Stimulated activated CD4-positive, alpha-beta T cell treated with anti-CD3 and anti-CD28 coated beads, Interleukin-15, amount 100 ng/mL, for 24 hours (primary cell): ENCODE measurements at regions not wholly inside any gene's neighbourhood (a gene's known extent, or its start where the extent isn't known, plus 50 kb on each side); places are given as distances from the start of the nearest gene placed in this dataset.
"Not testable (repeated sequence)": the region's sequence is repeated elsewhere in the genome, so short reads cannot be mapped to it uniquely, and the experiment has no call there.

Experiments
- DNase-seq: peaks from one replicate; pipeline ENCODE4 v3.0.0-alpha.2; 2020

DNA sequence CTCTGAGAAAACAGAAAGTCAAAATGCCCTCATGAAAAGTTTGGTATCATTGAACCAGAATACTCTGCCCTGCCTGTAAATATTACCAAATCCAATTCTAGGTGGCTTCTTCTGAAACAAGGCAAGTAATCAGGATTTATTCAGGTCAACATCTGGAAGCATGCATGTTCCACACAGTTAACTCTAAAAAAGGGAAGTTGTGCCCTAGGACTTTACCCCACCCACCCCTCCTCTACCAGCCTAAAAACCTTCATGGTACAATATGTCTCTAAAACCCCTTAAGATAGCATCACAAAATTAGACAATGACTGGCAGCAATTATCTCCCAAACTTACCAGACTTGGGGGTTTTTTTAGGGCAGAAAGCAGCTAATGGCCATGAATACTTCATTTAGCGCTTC is 414.8 kb upstream of the SLC30A5 start:
- DNase-seq: no peak

DNA sequence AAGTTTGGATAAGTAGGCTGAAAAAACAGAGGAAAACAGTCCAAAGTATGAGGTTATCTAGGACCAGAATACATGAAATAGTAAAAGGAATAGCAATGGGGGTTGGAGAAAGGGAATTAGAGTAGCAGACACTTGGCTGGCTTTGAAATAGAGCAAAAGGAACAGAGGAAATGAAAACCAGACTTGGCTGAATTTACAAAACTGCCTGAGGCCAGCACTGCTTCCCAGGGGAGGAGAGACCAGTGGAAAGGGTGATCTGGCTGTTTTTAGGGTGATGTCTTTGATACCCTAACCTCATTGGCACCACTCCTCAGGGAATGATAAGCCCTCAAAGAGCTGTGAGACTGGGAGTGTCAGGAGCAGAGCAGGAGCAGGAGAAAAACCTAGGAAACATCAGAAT is 413.4 kb upstream of the SLC30A5 start:
- no peak for DNase-seq

DNA sequence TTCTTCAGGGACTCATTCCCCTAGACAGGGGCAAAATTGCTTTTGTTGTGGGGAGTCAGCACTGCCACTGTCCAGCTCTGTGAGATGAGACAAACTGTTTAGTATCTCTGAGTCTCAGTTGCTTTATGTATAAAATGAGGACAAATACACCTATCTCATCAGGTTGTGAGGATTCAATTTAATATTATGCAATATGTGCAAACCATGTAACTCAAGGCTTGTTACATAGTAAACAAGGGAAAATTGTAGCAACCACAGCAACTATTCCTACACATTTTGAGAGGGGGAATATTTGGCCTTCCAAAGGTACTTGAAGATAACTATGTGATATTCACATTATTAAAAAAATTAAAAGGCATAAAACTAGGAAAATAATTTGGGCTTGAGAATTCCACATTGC is 411.9 kb upstream of the SLC30A5 start:
- DNase-seq: no peak

DNA sequence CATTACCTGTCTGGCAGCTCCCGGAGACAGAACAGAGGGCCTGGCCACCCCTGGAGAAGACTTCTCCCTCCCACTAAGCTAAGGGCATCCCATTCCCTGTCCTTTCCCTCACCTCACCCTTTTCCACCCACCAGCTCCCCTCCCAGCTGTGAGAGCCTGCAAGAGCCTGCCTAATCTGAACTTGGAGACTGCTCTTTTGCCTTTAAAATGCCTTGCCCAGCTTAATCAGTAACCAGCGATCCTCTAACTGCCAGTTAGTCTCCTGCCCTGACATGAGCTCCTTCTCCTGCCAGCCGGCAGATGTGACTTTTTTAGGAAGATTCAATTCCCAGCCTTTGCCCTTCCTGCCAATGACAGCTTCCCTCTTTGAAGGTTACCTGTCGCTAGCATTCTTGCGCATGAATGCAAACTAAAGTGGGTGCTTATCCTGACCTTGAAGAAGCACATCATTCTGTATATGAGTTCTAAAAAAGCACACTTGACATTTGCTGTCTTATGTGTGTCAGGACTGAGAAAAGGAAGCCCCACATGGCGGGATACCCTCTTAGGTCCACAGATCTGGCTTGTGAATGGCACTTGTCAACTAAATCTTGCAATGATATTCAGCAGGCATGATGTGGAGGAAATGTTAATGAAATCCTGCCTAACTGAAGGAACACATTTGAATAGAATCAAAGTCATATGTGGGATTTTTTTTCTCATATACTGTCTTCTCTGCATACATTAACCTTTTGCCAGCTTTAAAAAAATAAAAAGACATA is 411.2 kb upstream of the SLC30A5 start:
- no peak for DNase-seq

DNA sequence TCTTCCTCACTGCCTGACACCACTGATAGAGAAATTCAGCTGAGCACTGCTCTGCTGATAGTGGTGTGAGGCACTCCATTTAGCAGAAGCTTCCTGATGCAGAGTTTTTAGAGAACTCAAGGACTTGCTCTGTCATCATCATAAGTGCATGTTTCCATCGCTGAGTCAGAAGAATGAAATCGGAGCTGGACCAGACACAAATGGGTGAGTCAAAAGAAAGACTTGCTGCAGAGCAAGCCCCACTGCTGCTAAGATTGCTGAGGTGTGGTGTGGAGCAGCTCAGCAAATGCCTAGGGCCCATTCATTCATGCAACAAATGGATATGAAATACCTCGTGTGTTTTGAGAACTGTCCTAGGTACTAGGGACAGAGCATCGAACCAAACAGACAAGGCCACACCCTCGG is 410.2 kb upstream of the SLC30A5 start:
- no peak for DNase-seq

DNA sequence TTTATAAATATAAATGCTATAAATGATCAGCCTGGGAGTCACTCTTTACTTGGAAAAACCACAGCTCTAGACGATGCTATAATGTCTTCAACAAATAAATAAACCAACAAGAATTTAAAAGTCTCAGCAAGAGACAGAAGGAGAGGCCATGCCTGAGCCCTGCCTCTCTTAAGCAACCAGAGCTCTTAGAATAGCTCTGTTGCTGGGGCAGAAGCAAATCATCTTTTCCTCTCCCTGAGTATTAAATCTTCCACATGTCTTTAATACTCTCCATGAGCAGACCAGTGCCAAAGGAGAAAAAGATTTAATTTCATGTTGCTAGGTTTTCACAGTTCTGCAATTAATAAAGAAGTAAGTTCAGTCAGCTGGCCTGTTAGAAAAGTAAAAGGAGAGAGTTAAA is 408.0 kb upstream of the SLC30A5 start:
- DNase-seq: no peak

DNA sequence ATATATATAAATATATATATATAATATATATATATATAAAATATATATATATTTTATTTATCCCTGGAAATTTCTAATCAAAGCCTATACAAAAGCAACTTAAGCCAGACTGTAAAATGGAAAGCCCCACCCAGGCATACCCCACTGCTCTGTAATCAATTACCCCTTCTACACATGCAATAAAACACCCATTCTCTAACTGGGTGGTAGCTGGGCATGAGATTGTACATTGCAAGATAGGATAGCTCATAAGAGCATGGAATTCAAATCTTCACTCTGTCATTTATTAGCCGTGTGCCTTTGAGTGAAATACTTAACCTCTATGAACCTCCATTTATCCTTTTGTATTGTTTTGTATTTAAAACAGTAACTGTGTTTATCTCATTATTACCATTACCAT is 405.3 kb upstream of the SLC30A5 start:
- DNase-seq: no peak

DNA sequence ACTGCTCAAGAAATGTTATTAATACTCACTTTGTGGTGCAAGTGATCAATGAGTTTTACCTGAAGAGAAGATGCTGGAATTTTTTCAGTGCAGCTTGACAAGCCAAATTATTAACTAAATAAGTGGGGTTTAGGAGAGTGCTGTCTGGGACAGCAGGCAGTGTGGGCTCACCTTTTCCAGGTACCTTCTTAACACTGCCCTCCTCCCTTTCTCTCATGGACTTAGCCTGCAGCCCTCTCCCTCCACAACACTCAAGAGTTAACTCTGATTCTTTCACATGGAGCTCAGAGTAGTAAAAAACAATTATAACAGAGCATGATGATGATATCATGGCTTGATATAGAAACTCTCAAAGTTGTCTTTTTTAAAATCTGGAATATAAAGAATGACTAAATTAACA is 404.8 kb upstream of the SLC30A5 start:
- DNase-seq: no peak

DNA sequence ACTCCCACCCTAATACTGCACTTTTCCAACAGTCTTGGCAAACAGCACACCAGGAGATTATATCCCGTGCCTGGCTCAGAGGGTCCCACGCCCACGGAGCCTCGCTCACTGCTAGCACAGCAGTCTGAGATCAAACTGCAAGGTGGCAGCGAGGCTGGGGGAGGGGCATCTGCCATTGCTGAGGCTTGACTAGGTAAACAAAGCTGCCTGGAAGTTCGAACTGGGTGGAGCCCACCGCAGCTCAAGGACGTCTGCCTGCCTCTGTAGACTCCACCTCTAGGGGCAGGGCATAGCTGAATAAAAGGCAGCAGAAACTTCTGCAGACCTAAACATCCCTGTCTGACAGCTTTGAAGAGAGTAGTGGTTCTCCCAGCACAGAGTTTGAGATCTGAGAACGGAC is 401.9 kb upstream of the SLC30A5 start:
- DNase-seq: not testable (repeated sequence)

DNA sequence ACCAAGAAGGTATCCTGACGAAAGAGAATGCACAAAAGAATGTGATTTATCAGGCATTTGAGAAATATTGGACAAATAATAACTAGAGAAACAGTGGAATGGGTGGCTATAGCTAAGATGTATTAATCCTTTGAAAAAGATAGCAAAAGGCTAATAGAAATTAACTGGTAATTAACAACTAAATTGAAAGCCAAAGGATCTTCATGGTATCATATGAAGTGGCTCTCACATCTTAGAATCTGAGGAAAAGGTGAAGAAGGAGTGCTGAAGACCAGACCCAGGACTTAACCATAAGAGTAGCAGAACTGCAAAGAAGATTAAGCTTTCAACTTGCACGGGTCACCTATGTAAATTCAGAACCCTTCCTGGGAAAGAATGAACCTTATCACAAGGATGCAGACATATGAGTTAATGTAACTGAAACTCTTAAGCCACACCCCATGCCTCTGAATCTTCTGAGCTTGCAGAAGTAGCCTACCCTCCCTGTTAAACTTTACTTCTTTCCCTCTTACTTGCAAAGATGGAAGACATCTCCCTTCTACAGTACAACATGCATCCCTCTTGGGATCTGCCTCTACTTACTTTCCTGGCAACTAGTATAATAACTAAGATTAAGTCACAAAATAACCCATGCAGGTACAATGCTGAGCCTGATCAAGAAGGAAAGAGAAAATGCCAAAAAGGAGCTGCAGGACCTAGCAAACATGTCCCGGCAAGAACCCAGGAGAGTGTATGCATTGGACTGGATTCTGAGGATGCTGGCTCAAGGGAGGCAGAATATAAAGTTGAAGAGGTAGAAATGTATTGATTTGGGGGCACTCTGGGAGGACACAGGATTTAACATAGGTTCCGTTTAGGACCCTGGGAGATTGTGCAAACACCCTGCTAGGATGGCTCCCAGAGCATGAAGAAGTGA is 395.5 kb upstream of the SLC30A5 start:
- DNase-seq: no peak

DNA sequence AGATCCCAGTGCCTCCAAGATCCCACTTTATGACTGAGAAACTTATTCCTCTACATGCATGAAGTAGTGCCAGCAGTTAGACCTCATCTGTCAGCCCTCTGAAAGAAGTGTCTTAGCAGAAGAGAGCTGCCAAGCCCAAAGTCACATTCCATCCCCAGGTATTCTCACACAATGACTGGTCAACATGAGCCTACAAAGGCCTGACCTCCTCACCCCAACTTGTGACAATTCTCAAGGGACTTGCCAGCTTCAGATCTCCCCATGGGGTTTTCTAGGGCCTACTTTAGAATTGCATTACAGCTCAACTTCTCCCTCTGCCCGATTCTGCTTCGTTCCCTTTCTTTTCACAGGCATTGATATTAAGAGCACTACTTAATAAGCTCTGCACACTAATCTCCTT is 393.8 kb upstream of the SLC30A5 start:
- DNase-seq: no peak

DNA sequence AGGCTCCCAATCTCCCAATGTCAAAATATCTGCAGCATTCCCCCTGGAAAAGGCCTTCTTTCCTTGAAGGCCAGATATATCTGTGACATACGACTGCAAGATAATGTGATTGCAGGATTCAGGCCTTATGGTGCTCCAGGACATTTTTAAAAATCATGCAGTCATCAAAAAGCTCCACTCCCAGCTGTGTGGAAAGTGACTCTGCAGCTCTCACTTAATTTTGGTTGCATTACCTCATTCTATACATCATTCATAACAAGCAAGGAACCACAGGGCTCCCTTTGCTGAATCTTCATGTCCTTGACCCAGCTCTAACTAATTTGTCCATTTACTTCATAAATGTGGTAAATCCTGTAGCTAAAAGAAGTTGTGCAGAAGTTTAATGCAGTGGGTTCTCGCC is 386.2 kb upstream of the SLC30A5 start:
- no peak for DNase-seq

DNA sequence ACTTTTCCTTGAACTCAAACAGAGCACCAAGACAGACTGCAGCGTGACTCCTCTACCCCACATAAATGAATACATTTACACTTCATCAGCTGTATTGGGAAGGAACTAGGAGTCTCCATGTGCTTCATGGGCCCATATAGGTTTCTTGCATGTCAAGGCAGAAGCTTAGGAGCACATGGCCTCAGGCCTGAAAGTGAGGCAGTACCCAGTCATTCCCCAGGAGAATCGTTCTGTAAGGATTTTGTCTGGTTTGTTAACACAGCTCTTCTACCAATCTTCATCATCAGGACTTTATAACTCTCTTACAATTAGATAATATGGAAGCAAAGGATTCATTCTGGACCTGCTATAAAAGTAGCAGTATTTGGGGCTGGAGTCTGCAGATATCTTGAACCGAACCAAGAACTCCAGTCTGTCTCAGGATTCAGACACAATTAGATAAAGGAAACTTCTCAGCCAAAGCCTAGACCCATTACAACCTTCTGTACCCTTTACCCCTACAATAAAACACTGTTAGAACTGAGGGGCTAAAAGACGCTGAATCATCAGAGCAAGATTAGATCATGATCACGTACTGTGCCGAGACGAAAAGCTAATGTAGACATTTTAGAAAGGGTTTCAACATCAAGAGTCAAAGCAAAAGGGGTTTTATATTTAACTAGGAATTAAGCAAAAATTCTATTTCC is 385.5 kb upstream of the SLC30A5 start:
- no peak for DNase-seq

DNA sequence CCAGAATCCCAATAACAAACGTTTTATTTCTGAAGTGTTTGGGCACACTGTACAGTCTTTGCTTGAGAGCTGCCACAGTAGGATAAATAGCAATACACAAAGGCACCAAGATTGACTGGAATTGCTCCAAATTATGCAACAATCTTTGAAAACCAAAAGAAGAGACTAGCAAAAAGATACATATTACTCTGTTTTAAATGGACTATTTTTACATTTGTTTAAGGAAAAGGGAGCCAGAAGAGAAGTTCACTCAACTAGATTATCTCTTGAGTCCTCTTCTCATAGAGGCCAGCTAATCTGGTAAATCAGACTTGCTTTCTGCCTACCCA is 385.0 kb upstream of the SLC30A5 start:
- no peak for DNase-seq

DNA sequence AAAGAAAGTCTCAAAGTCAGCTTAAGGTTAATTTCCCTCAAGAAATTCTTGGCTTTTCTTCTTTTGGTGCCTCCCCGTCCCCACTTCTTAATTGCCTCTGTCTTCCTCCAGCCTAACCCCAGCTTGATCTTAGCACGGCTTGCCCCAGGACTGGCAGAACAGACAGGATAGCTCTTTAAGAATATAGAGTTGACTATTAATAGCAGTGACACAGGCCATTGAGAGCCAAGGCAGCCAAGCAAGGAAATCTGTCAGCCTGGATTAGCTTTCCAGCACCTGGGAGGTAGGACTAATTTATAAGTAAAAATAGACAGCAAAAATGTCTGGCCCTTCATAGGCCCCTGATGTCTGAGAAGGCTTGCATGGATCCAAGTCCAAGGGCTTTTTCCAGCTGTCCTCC is 384.6 kb upstream of the SLC30A5 start:
- no peak for DNase-seq

DNA sequence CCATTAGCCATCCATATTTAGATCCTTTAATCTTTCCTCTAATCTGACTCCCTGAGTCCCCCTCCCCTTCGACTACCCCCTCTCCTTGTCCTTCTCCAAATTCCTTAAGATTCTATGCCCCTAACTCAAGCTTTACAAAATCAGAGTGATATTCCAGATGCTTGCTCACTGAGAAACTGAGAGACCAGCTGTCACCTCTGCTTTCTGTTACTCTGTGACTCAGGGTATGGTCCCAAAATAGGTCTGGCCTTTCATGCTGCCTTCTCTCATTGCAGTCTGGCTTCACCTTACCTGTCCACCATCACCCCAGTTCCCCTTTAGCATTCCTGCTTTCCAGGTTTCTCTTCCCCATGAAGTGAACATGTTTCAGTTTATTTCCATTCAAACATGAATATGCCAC is 383.3 kb upstream of the SLC30A5 start:
- no peak for DNase-seq

DNA sequence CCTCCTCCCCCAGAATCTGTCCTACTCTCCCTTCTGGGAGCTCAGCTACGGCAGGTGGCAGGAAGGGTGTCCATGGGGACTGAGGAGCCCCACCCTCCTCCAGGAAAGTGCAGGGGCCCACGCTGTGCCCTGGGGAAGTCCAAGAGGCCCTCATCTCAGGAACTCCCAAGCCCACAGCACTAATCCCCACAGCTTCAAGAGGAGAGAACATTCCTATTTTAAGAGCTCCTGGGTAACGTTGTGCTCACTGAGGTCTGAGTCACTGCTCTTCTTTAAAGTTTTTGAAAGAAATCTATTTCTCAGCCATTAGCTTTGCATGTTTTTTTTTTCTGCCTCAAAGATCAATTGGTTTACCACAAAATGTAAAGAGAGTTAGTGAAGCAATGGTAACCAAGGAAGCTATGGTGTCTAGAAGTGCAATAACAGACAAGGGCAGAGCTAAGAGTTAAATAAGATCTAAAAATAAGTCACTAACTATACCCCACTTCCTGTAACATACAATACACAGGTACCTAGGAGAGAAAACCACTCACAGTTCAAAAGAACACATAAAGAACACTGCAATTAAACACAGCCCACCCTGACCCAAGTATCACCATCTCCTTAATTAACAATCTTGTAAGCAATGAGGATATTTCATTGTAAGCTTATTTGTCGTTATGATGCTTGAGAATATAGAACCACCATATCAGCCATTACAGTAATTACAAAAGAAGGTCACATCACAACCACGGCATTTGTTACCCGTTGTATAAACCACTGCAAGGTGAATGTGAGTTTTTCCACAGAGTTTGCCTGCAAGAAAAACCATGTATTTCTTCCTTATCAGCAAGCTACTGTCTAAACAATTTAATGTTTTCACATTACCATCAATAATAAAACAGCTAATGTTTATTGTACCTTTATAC is 382.3 kb upstream of the SLC30A5 start:
- DNase-seq: no peak

DNA sequence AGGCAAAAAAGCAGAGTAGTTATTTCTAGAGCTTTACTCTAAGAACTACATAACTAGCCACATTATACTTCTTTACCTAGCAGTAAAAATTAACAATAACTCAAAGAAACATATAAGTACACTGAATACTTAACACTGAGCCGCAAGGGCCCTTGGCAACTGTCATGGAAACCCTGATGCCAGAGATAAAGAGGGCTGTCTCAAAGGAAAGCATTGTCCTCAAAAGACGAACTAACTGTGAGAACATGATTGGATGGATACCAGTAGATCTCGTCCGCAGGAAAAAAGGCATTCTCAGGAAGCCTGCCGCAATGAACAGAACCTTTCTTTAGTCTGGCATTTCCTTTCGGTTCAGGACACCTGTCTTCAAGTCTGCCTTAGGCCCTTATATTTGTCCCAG is 379.0 kb upstream of the SLC30A5 start:
- no peak for DNase-seq

DNA sequence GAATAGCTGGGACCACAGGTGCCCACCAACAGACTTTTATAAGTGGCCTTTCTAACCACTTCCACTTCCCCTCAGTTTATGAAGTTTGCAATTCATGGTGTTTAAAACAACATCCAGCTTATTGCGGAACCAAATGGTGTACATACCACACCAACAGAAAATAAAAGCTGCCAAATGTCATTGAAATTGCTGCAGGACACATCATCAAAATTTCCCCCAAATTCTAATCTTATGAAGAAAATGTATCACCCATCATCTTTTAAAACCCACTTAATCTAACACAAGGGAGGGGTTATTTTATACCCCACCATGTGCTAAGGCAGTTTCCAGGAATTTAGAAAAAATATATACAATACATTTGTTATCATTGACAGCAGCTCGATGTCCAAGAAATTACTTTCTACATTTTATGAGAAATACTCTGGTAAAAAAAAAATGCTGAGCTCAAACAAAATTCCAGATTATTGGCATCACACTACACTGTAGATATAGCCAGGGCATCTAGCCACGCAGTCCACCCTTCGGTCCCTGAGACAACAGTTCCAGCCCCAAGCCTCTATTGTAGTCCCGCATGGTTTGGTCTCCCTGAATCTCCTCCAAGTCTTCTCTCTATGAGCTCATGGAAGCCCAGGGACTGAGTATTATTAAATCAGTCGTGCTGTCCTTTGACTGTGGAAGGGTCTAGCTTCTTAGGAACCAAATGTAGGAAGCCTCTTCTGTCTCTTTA is 372.8 kb upstream of the SLC30A5 start:
- DNase-seq: no peak

DNA sequence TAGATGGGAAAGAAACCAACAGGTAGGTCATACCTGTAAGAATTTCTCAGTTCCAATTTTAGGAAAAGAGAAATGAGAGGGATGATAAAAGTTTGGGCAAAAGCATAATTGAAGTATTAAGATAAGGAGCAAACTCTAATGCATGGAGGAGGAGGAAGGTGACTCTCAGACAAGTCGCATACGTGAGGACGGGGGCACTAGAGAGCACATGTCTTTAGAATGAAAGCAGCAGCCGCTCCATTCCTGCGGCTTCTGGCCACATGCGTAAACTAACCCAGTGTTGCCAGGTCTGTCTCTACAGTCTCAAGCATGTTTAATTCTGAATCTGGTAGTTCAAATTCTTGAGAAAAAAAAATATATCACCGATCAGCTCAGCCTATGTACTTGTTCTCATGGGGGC is 371.5 kb upstream of the SLC30A5 start:
- no peak for DNase-seq

DNA sequence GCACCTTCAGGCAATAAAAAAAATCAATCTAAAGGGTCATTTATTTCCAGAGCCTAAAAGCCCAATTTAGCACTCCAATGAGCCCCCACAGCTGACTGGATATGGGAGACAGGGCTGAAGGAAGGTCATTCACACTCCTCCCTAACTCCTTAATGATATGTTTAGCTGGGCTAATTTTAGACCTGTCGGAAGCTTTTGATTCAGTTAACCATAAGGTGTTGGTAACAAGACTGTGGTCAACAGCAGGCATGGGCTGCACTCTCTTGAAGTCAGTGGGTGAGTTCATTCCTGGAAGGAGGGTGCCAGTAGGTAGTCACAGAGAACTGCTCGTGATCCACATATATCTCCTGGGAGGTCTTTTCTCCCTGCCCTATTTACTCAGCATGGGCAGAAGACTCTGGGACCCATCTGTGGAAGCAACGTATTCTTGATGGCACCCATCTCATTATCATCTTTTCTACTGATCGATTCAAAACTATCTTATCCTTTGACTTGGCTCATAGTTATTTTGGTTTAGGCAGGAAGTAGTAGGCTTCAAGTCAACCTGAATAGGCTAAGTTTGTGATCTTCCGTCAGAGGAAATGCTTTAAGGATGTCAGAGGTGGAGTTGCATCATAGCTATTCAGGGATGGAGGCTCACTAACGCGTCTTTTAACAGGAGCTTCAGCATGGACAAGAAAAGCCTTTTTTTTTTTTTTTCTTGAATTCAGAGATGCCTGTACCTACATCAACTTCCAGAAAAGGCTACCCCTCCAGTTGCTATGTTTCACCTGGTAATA is 367.7 kb upstream of the SLC30A5 start:
- DNase-seq: no peak
